ENCODE measurements at regions not wholly inside any gene's neighbourhood (a gene's known extent, or its start where the extent isn't known, plus 50 kb on each side); places are given as distances from the start of the nearest gene placed in this dataset.

- no peak for DNase-seq (ENCODE audit: low read depth)
Observed at GRCh38 chr9:134987376-134987775, 69.7 kb upstream of the FCN1 start.

- DNase-seq (ENCODE audit: low read depth): no peak
Observed at GRCh38 chr9:134987906-134988700, 70.4 kb upstream of the FCN1 start.

GRCh38 chr9:134988706-134989105 lies 71.0 kb upstream of the FCN1 start:
- DNase-seq (ENCODE audit: low read depth): no peak

- no peak for DNase-seq (ENCODE audit: low read depth)
Observed at GRCh38 chr9:134989206-134990065, 71.7 kb upstream of the FCN1 start.

- no peak for DNase-seq (ENCODE audit: low read depth)
Observed at GRCh38 chr9:134991808-134992754, 74.4 kb upstream of the FCN1 start.

GRCh38 chr9:134992755-134993124 lies 75.0 kb upstream of the FCN1 start:
- no peak for DNase-seq (ENCODE audit: low read depth)

- no peak for DNase-seq (ENCODE audit: low read depth)
Observed at GRCh38 chr9:134993416-134993815, 75.7 kb upstream of the FCN1 start.

GRCh38 chr9:134993996-134994720 lies 76.4 kb upstream of the FCN1 start:
- DNase-seq (ENCODE audit: low read depth): no peak

GRCh38 chr9:134994926-134995791 lies 77.4 kb upstream of the FCN1 start:
- no peak for DNase-seq (ENCODE audit: low read depth)

GRCh38 chr9:134995792-134996120 lies 78.0 kb upstream of the FCN1 start:
- no peak for DNase-seq (ENCODE audit: low read depth)

- DNase-seq (ENCODE audit: low read depth): no peak
Observed at GRCh38 chr9:134996591-134997530, 79.1 kb upstream of the FCN1 start.

- peak; percentile 27 for DNase-seq (ENCODE audit: low read depth)
Observed at GRCh38 chr9:135000647-135001245, 83.0 kb upstream of the FCN1 start.

- no peak for DNase-seq (ENCODE audit: low read depth)
Observed at GRCh38 chr9:135001526-135001925, 83.8 kb upstream of the FCN1 start.

GRCh38 chr9:135002336-135002735 lies 84.6 kb upstream of the FCN1 start:
- no peak for DNase-seq (ENCODE audit: low read depth)

GRCh38 chr9:135002802-135003201 lies 84.7 kb upstream of the OLFM1 start:
- DNase-seq (ENCODE audit: low read depth): no peak

- no peak for DNase-seq (ENCODE audit: low read depth)
Observed at GRCh38 chr9:135004772-135005171, 82.7 kb upstream of the OLFM1 start.

- DNase-seq (ENCODE audit: low read depth): no peak
Observed at GRCh38 chr9:135006911-135007570, 80.4 kb upstream of the OLFM1 start.

GRCh38 chr9:135007601-135008000 lies 79.9 kb upstream of the OLFM1 start:
- DNase-seq (ENCODE audit: low read depth): no peak

Data from LHCN-M2 (cell line).